Mesothelial cell of epicardium (in vitro differentiated cells): ENCODE measurements at regions not wholly inside any gene's neighbourhood (a gene's known extent, or its start where the extent isn't known, plus 50 kb on each side); places are given as distances from the start of the nearest gene placed in this dataset.

Experiments
- DNase-seq, 2 experiments: peaks; one replicate each; pipeline ENCODE4 v3.0.0; 2021; ENCODE audit warnings: low spot score in 2 of 2; ENCODE audit not compliant: unreplicated experiment in 2 of 2
- H3K27ac Mint-ChIP-seq: 2 replicates; pipeline ENCODE4 v1.8.0; 2021; ENCODE audit warnings: mixed read lengths
- H3K27me3 Mint-ChIP-seq: 2 replicates; pipeline ENCODE4 v1.8.0; 2021; ENCODE audit warnings: low read depth, mixed read lengths
- H3K36me3 Mint-ChIP-seq: 2 replicates; pipeline ENCODE4 v1.8.0; 2021; ENCODE audit warnings: mixed read lengths
- H3K4me1 Mint-ChIP-seq: 2 replicates; pipeline ENCODE4 v1.8.0; 2021; ENCODE audit warnings: mixed read lengths
- H3K4me3 Mint-ChIP-seq: 2 replicates; pipeline ENCODE4 v1.8.0; 2021; ENCODE audit warnings: mild to moderate bottlenecking, moderate library complexity, mixed read lengths
- H3K9me3 Mint-ChIP-seq: 2 replicates; pipeline ENCODE4 v1.8.0; 2021; ENCODE audit warnings: mixed read lengths
- CTCF ChIP-seq: fragments of 200-600 bp; sonication (generic); IDR thresholded peaks from one replicate; pipeline ENCODE4 v1.5.0; 2021; ENCODE audit warnings: antibody characterized with exemption; ENCODE audit not compliant: unreplicated experiment

- Mint-ChIP-seq H3K27ac (no peak overlapping the region), H3K27me3 (no peaks in the 10 kb centered on the region), H3K36me3 (no peaks in the 10 kb centered on the region), H3K9me3 (no peaks in the 10 kb centered on the region), H3K4me3 (no peak overlapping the region), H3K4me1 (peaks cover 6% of the 10 kb centered on the region)
- DNase-seq: no peak
- no peak for TF ChIP-seq CTCF
These were observed 326.2 kb downstream of the MYCN start for GRCh38 chr2:16266571-16266970.

- no peak overlapping the region for H3K27ac Mint-ChIP-seq
- no peak overlapping the region for H3K4me3 Mint-ChIP-seq
- H3K4me1 Mint-ChIP-seq: peaks cover 6% of the 10 kb centered on the region
- DNase-seq: no peak
- H3K27me3 Mint-ChIP-seq: no peaks in the 10 kb centered on the region
- no peaks in the 10 kb centered on the region for H3K36me3 Mint-ChIP-seq
- H3K9me3 Mint-ChIP-seq: no peaks in the 10 kb centered on the region
- no peak for TF ChIP-seq CTCF
These were observed 324.7 kb downstream of the MYCN start for GRCh38 chr2:16264931-16265540.

GRCh38 chr2:16264491-16264890 is 324.1 kb downstream of the MYCN start:
- peaks cover 6% of the 10 kb centered on the region for H3K4me1 Mint-ChIP-seq
- no peaks in the 10 kb centered on the region for H3K9me3 Mint-ChIP-seq
- H3K4me3 Mint-ChIP-seq: no peak overlapping the region
- no peak for DNase-seq
- TF ChIP-seq CTCF: no peak
- H3K36me3 Mint-ChIP-seq: no peaks in the 10 kb centered on the region
- no peak overlapping the region for H3K27ac Mint-ChIP-seq
- H3K27me3 Mint-ChIP-seq: no peaks in the 10 kb centered on the region

- H3K36me3 Mint-ChIP-seq: no peaks in the 10 kb centered on the region
- no peak for TF ChIP-seq CTCF
- no peaks in the 10 kb centered on the region for H3K27me3 Mint-ChIP-seq
These were observed 323.0 kb downstream of the MYCN start for GRCh38 chr2:16263241-16263890.

GRCh38 chr2:16262526-16263178 is 322.3 kb downstream of the MYCN start:
- Mint-ChIP-seq H3K27ac (no peak overlapping the region), H3K9me3 (no peaks in the 10 kb centered on the region), H3K4me3 (no peak overlapping the region), H3K36me3 (no peaks in the 10 kb centered on the region), H3K27me3 (no peaks in the 10 kb centered on the region), H3K4me1 (peaks cover 6% of the 10 kb centered on the region)
- DNase-seq: no peak
- TF ChIP-seq CTCF: no peak

More at GRCh38 chr2:16263241-16263890, 323.0 kb downstream of the MYCN start:
- no peak for DNase-seq
- Mint-ChIP-seq H3K4me1 (peaks cover 6% of the 10 kb centered on the region), H3K27ac (no peak overlapping the region), H3K9me3 (no peaks in the 10 kb centered on the region), H3K4me3 (no peak overlapping the region)
